Heart left ventricle (tissue), 13 donors: ENCODE measurements at regions not wholly inside any gene's neighbourhood (a gene's known extent, or its start where the extent isn't known, plus 50 kb on each side); places are given as distances from the start of the nearest gene placed in this dataset.

ENCODE experiments used
- POLR2A ChIP-seq, 2 donors: fragments of 450-650 bp; IDR thresholded peaks; one replicate each; pipeline ENCODE4 v1.6.1; 2017; ENCODE audit warnings: antibody characterized with exemption in 2 of 2, mild to moderate bottlenecking in 2 of 2, moderate library complexity in 2 of 2
- TF ChIP-seq, protein P1 (sequence below), 12 donors: fragments of 200-600 bp; sonication (generic) in 4 of 12; IDR thresholded peaks; one replicate each; pipeline versions ENCODE4 v1.5.0 to v1.8.0; 2018 to 2022; ENCODE audit warnings: antibody characterized with exemption in 12 of 12, mild to moderate bottlenecking in 5 of 12
- donor health status: ischemic (EF 13 %, LVEDD 7.1; RV severe dilation, severe dysfunction).
- donor health status: DM: no; HTN: yes; CAD: no.
- donor health status: DM: no; HTN: no; CAD: no.
- donor health status: ischemic (EF 25% LVEDD 6.9; RV normal size, moderate dysfunction).
- donor health status: ischemic (EF 25% LVEDD 5.7; RV mildly dilated, moderate dysfunction).
- donor health status: ischemic (EF 35%, LVEDD 5.7; RV mildly dilated, moderate dysfunction).
- donor health status: nonischemic (EF 11% LVEDD 7.7; RV severe dilation, severe dysfunction).
- donor health status: DM: yes; HTN: yes; CAD: no.
- donor health status: PGD.
- donor health status: ischemic (EF 29% LVEDD 5.4; RV normal size, mild dysfunction).
- donor health status: nonischemic (EF 23%, LVEDD 6.1; RV moderate dilation, normal function).

GRCh38 chr10:45500304-45500703 is 126.3 kb downstream of the ALOX5 start:
- TF ChIP-seq, protein P1, sequence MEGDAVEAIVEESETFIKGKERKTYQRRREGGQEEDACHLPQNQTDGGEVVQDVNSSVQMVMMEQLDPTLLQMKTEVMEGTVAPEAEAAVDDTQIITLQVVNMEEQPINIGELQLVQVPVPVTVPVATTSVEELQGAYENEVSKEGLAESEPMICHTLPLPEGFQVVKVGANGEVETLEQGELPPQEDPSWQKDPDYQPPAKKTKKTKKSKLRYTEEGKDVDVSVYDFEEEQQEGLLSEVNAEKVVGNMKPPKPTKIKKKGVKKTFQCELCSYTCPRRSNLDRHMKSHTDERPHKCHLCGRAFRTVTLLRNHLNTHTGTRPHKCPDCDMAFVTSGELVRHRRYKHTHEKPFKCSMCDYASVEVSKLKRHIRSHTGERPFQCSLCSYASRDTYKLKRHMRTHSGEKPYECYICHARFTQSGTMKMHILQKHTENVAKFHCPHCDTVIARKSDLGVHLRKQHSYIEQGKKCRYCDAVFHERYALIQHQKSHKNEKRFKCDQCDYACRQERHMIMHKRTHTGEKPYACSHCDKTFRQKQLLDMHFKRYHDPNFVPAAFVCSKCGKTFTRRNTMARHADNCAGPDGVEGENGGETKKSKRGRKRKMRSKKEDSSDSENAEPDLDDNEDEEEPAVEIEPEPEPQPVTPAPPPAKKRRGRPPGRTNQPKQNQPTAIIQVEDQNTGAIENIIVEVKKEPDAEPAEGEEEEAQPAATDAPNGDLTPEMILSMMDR (IDR thresholded peaks at IDR 0.05): no peak
- TF ChIP-seq POLR2A (IDR thresholded peaks at IDR 0.05): no peak
